ENCODE measurements at regions not wholly inside any gene's neighbourhood (a gene's known extent, or its start where the extent isn't known, plus 50 kb on each side); places are given as distances from the start of the nearest gene placed in this dataset.

- no peak for TF ChIP-seq CTCF (conservative IDR thresholded peaks at IDR 0.05; ENCODE audit: low read depth in 2 of 2)
- TF ChIP-seq STAT1 (IDR thresholded peaks at IDR 0.05; ENCODE audit: unreplicated experiment), result no peak
- no peak for TF ChIP-seq REST (IDR thresholded peaks at IDR 0.05; ENCODE audit: unreplicated experiment)
Measured at GRCh38 chr1:73327180-73327793, 870.7 kb downstream of the LRRIQ3 start.

All from GM23338 (cell line).